HAP-1 (cell line): ENCODE measurements at regions not wholly inside any gene's neighbourhood (a gene's known extent, or its start where the extent isn't known, plus 50 kb on each side); places are given as distances from the start of the nearest gene placed in this dataset.
"Not testable (repeated sequence)": the region's sequence is repeated elsewhere in the genome, so short reads cannot be mapped to it uniquely, and the experiment has no call there.

Experiments
- DNase-seq, 2 experiments: peaks; one replicate each; pipeline ENCODE4 v3.0.0-alpha.2; 2016 to 2020; ENCODE audit warnings: low spot score in 2 of 2
- H3K27me3 ChIP-seq: fragments of 250-450 bp; sonication (Bioruptor Pico); 2 replicates; pipeline ENCODE4 v1.5.1; 2020; ENCODE audit warnings: low read depth, mild to moderate bottlenecking, moderate library complexity
- H3K36me3 ChIP-seq: fragments of 250-450 bp; sonication (Bioruptor Pico); replicated peaks from 2 replicates; pipeline ENCODE4 v1.5.1; 2020; ENCODE audit warnings: mild to moderate bottlenecking
- H3K4me1 ChIP-seq: fragments of 250-450 bp; sonication (Bioruptor Pico); 2 replicates; pipeline ENCODE4 v1.5.1; 2020; ENCODE audit warnings: mild to moderate bottlenecking
- H3K4me3 ChIP-seq: fragments of 250-450 bp; sonication (Bioruptor Pico); 2 replicates; pipeline ENCODE4 v1.5.1; 2020; ENCODE audit warnings: mild to moderate bottlenecking, moderate library complexity
- H3K9me3 ChIP-seq: fragments of 250-450 bp; sonication (Bioruptor Pico); 2 replicates; pipeline ENCODE4 v1.5.1; 2020; ENCODE audit warnings: mild to moderate bottlenecking, moderate library complexity
- in situ Hi-C: fragments of 300-500 bp; cut with MboI; formaldehyde crosslinking; loops from 3 replicates; pipeline ENCODE4 v1.14.3; 2020; ENCODE audit warnings: low sequenced_read_pairs, inconsistent platforms, mixed read lengths

DNA sequence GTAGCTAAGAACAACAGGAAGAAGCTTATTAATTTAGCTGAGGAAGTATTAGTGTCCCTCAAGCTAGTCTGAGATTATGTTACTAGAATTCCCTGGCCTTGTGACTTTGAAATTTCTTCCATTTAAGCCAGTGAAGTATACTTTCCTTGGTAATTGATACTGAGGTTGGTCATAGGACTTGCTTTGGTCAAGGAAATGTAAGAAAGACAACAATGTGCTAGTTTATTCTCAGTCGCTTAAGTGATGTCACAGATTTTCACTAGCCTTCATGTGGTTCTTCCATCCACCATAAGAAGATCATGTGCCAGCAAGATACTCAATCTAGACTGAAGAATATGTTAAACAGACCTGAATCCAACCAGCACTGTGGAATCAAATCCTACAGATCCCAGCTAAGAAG lies 1140.1 kb downstream of the TECRL start:
- DNase-seq, result no peak
- in situ Hi-C loops, result no loop called here
- Histone ChIP-seq H3K4me3 (no peak overlapping the region), H3K36me3 (no peaks in the 10 kb centered on the region), H3K27me3 (no peaks in the 10 kb centered on the region), H3K4me1 (no peaks in the 10 kb centered on the region), H3K9me3 (no peaks in the 10 kb centered on the region)

GRCh38 chr4:63233671-63234070 lies 1175.6 kb downstream of the TECRL start:
- Histone ChIP-seq H3K4me1 (no peaks in the 10 kb centered on the region), H3K4me3 (no peak overlapping the region), H3K27me3 (no peaks in the 10 kb centered on the region), H3K36me3 (no peaks in the 10 kb centered on the region), H3K9me3 (no peaks in the 10 kb centered on the region)
- DNase-seq, result no peak
- in situ Hi-C loops, result no loop called here

DNA sequence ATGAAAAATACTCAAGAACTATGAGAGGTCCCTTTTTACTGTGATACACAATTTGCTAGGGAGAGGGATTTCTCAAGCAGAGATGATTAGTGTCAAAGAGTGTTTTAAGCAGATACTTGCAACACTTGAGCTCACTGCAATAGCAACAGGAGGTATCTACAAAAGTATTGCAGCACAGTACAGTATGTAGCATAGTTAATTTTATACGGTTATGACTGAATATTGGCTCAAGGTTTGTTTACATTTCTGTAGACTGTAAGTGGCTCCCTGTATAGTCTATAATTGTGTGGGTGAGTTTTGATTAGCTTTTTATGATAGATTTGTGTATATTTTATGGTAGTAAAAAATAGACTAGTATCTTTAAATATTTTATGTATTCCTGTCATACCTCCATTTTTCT lies 1177.2 kb downstream of the TECRL start:
- H3K9me3 ChIP-seq, result no peaks in the 10 kb centered on the region
- no peaks in the 10 kb centered on the region for H3K27me3 ChIP-seq
- H3K4me3 ChIP-seq, result no peak overlapping the region
- in situ Hi-C loops, result no loop called here
- H3K36me3 ChIP-seq, result no peaks in the 10 kb centered on the region
- H3K4me1 ChIP-seq, result no peaks in the 10 kb centered on the region
- DNase-seq, result no peak

DNA sequence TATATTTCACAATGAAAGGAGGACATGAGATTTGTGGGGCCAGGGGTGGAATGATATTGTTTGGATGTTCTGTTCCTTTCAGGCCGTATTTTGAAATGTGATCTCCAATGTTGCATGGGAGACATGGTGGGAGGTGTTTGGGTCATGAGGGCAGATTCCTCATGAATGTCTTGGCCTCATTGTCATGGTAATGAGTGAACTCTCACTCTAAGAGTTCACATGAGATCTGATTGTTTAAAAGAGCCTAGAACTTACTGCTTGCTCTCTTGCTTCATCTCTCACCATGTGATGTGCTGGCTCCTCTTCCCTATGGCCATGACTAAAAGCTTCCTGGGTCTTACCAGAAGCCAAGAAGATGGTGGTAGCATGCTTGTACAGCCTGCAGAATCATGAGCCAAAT lies 1183.0 kb downstream of the TECRL start:
- in situ Hi-C loops, result no loop called here
- DNase-seq, result peak in 1 of 2 experiments; percentile 11
- H3K36me3 ChIP-seq, result no peaks in the 10 kb centered on the region
- no peaks in the 10 kb centered on the region for H3K4me1 ChIP-seq
- H3K4me3 ChIP-seq, result no peak overlapping the region
- H3K27me3 ChIP-seq, result no peaks in the 10 kb centered on the region
- no peaks in the 10 kb centered on the region for H3K9me3 ChIP-seq

GRCh38 chr4:63222466-63222865 lies 1186.8 kb downstream of the TECRL start:
- H3K4me3 ChIP-seq, result no peak overlapping the region
- in situ Hi-C loops, result no loop called here
- no peaks in the 10 kb centered on the region for H3K9me3 ChIP-seq
- no peaks in the 10 kb centered on the region for H3K36me3 ChIP-seq
- H3K27me3 ChIP-seq, result no peaks in the 10 kb centered on the region
- no peaks in the 10 kb centered on the region for H3K4me1 ChIP-seq
- no peak for DNase-seq

DNA sequence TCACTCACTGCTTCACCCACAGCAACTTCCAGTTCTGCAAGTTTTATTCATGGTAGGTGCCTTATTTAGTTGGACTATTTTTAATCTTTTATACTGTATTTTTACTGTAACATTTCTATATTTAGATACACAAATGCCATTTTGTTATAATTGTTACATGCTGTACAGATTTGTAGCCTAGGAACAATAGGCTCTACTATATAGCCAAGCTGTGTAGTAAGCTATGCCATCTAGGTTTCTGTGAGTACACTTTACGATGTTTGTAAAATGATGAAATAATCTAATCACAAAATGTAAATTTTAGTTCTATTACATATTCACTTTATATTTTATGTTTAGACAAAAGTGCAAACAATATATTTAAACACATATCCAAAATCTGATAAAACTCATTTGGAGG lies 1187.8 kb downstream of the TECRL start:
- no peaks in the 10 kb centered on the region for H3K9me3 ChIP-seq
- no peaks in the 10 kb centered on the region for H3K4me1 ChIP-seq
- no peak for DNase-seq
- H3K36me3 ChIP-seq, result no peaks in the 10 kb centered on the region
- no peaks in the 10 kb centered on the region for H3K27me3 ChIP-seq
- in situ Hi-C loops, result no loop called here
- H3K4me3 ChIP-seq, result no peak overlapping the region

DNA sequence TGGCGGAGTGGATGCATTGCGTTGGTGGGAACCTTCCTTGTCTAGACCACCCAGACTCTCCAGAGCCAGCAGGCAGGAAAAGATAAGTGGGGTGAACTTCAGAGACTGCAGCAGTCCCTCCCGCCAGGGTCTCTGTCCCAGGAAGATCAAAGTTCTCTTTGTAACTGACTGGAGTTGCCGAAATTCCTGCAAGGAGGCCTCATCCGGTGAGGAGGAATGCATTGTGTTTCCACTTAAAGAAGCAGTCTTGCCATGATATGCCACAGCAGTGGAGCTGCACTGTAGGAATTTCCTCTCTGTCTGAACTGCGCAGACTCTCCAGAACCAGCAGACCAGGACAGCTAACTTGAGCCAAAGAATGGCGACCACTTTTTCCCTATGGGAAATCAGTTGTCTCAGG lies 1190.4 kb downstream of the TECRL start:
- Histone ChIP-seq H3K4me1 (no peaks in the 10 kb centered on the region), H3K4me3 (no peak overlapping the region), H3K36me3 (no peaks in the 10 kb centered on the region), H3K9me3 (no peaks in the 10 kb centered on the region), H3K27me3 (no peaks in the 10 kb centered on the region)
- no peak for DNase-seq
- in situ Hi-C loops, result no loop called here

- H3K4me3 ChIP-seq, result no peak overlapping the region
- no peaks in the 10 kb centered on the region for H3K27me3 ChIP-seq
- no peak for DNase-seq
- in situ Hi-C loops, result no loop called here
- no peaks in the 10 kb centered on the region for H3K36me3 ChIP-seq
- no peaks in the 10 kb centered on the region for H3K9me3 ChIP-seq
- H3K4me1 ChIP-seq, result peaks cover 4% of the 10 kb centered on the region
These were observed 1195.2 kb downstream of the TECRL start for GRCh38 chr4:63214076-63214475.

DNA sequence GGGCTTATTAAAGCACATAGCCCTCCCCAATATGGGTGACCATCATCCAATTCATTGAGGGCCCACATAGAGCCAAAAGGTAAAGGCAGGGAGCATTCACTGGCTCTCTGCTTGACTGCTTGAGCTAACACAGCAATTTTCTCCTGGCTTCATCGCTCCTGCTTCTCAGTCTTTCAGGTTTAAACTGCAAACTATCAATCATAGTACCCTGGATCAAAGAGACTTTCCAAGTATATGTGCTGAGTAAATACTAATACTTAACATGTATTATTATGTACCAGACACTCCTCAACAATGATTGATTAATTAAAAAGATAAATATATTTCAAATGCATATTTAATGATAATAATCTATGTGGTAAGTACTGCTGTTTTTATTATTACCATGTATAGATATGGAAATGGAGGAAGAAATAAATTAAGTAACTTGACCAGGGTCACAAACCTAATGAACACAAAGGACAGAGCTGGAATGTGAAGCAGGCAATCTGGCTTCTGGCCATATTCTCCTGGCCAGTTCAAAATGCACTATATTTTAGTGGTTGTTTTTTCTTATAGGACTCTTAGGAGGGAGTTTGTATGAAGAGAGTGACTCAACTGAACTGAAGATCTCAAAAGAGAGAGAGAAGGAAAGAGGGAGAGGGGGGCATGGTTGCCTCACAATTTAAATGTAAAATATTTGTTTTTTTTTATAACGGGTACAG lies 1197.3 kb downstream of the TECRL start:
- Histone ChIP-seq H3K4me1 (peaks cover 4% of the 10 kb centered on the region), H3K36me3 (no peaks in the 10 kb centered on the region), H3K4me3 (no peak overlapping the region), H3K9me3 (no peaks in the 10 kb centered on the region), H3K27me3 (no peaks in the 10 kb centered on the region)
- DNase-seq, result peak; percentile 22 to 50
- in situ Hi-C loops, result no loop called here

DNA sequence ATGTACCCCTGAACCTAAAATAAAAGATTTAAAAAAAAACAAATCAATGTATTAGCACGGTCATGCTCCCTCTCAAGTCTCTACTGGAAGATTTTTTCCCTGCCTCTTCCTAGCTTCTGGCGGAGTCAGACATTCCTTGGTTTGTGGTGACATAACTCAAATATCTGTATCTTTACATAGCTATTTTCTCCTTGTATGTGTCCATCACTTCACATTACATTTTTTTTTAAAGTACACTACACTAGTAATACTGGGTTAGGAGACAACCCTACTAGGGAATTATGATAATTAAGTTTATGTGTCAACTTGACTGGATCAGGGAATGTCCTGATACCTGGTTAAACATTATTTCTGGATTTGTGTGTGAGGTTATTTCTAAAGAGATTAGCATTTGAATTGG lies 1197.9 kb downstream of the TECRL start:
- Histone ChIP-seq H3K4me1 (peaks cover 4% of the 10 kb centered on the region), H3K27me3 (no peaks in the 10 kb centered on the region), H3K36me3 (no peaks in the 10 kb centered on the region), H3K9me3 (no peaks in the 10 kb centered on the region), H3K4me3 (no peak overlapping the region)
- peak in 1 of 2 experiments; percentile 4 for DNase-seq
- in situ Hi-C loops, result no loop called here

- H3K27me3 ChIP-seq, H3K4me1 ChIP-seq, H3K9me3 ChIP-seq, in situ Hi-C loops, DNase-seq, H3K36me3 ChIP-seq, H3K4me3 ChIP-seq: not testable (repeated sequence)
These were observed 1216.2 kb downstream of the TECRL start for GRCh38 chr4:63193029-63193428.

GRCh38 chr4:63171341-63171740 lies 1237.9 kb downstream of the TECRL start:
- in situ Hi-C loops, result no loop called here

GRCh38 chr4:63170923-63171322 lies 1238.3 kb downstream of the TECRL start:
- no peaks in the 10 kb centered on the region for H3K36me3 ChIP-seq
- H3K27me3 ChIP-seq, result no peaks in the 10 kb centered on the region
- peaks cover 10% of the 10 kb centered on the region for H3K4me1 ChIP-seq
- no peaks in the 10 kb centered on the region; the same call in 1 of the 2 replicates for H3K9me3 ChIP-seq
- in situ Hi-C loops, result no loop called here
- no peak for DNase-seq
- H3K4me3 ChIP-seq, result no peak overlapping the region

More at GRCh38 chr4:63171341-63171740, 1237.9 kb downstream of the TECRL start:
- Histone ChIP-seq H3K27me3 (no peaks in the 10 kb centered on the region), H3K4me3 (no peak overlapping the region), H3K9me3 (no peaks in the 10 kb centered on the region; the same call in 1 of the 2 replicates), H3K36me3 (no peaks in the 10 kb centered on the region), H3K4me1 (peaks cover 10% of the 10 kb centered on the region)
- no peak for DNase-seq

DNA sequence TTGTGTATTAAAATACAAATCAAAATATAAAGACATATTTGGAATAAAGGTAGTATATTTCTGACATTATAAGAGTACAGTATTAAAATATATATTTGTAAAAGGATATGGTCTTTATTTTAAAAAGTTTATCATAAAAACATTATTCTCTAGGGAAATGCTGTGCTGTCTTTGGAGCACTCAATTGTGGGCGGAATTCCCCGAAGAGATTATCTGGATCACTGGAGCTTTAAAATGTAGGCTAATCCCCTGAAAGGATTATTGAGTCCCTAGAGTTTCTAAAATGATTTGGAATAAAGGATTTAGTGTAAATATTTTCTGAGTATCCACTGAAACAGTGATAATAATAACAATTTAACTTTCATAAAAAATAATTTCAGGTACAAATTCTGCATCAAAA lies 1239.4 kb downstream of the TECRL start:
- Histone ChIP-seq H3K9me3 (no peaks in the 10 kb centered on the region; the same call in 1 of the 2 replicates), H3K27me3 (no peaks in the 10 kb centered on the region), H3K36me3 (no peaks in the 10 kb centered on the region), H3K4me1 (peaks cover 10% of the 10 kb centered on the region), H3K4me3 (no peak overlapping the region)
- DNase-seq, result peak; percentile 53 to 74
- in situ Hi-C loops, result no loop called here

DNA sequence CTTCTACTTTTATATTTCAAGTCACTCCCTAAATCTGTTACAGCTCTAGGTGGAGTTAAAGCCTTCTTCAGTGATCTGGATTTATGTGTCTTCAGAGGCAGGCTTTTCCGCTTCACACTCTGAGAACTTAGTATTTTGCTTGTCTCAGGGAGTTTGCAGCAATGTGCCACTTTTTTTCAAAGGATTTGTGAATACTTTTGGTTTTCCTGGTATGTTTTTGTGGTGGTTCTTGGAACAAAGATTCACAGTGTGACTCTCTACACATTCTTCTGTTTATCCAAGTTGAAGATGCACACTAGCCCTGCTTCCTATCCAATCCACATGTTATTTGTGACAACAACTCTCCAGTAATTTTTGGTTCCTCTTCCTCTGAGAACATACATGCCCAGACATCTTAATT lies 1253.7 kb downstream of the TECRL start:
- no peak for DNase-seq
- Histone ChIP-seq H3K9me3 (no peaks in the 10 kb centered on the region), H3K4me1 (no peaks in the 10 kb centered on the region), H3K27me3 (no peaks in the 10 kb centered on the region), H3K4me3 (no peak overlapping the region), H3K36me3 (no peaks in the 10 kb centered on the region)
- in situ Hi-C loops, result no loop called here
